ENCODE measurements at regions not wholly inside any gene's neighbourhood (a gene's known extent, or its start where the extent isn't known, plus 50 kb on each side); places are given as distances from the start of the nearest gene placed in this dataset.

- TF ChIP-seq EP300 (IDR thresholded peaks at IDR 0.05) (no peak), CTCF (IDR thresholded peaks at IDR 0.05) (no peak)
These were observed 769.5 kb upstream of the CXADR start for GRCh38 chr21:16743317-16743716.
